CD4-positive, alpha-beta T cell treated with Interleukin-4 for 1 hour (primary cell): ENCODE measurements at regions not wholly inside any gene's neighbourhood (a gene's known extent, or its start where the extent isn't known, plus 50 kb on each side); places are given as distances from the start of the nearest gene placed in this dataset.

Experiments used
- DNase-seq, 2 donors: peaks; one replicate each; pipeline ENCODE4 v3.0.0-alpha.2; 2020 to 2022

DNA sequence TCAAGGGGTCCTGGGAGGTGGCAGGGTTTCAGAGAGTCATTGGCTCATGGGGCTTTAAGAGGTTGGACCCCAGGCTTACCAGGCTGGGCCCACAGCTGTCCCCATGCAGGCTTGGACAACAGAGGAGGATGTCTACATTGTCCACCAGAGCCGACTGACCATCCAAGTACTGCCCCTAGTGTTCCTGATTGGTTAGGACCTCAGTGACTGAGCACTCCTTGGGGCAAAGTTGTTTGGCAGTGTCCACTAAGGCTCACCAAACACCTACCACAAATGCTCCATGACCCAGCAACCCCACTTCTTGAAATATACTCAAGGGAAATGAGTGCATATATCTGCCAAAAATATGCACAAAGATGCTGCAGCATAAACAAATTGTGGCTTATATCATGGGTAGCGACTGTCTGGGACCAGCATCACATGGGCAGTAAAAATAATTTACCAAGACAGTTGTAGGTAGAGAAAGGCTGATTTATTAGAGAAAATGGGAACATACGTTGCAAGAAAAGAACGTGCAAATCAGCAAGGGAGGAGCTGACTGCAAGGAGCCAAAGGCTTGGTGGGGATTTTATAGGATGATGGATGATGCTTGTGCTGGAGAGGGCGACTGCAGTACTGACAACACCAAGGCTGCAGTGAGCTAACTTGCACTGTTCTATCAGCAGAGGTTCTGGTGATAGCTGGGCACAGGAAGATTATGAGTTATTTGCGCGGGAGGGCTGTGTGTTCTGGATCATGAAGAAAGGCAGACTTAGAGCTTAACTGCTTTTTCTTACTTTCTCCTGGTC is 265.2 kb downstream of the GADD45G start:
- no peak for DNase-seq

DNA sequence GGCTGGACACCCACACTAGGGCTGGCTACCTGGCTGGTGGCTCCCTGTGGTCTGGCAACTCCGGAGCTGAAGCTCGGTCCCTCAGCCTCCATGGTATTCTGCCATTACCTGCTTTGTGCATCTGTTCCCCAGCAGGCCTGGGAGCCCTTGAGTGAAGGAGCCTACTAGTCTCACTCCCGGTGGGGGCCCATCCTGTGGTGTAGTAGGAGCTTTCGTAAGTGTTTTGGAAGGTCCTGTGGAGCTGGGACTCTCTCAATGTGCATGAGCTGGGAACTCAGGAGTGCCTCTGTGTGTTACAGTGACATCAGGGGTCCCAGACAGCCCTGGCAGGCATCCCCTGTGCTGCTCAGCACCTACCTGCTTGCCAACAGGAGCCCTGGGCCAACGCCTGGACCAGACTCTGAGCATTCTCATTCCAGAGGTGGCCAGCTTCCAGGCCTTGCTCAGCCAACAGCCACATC is 267.1 kb downstream of the GADD45G start:
- no peak for DNase-seq

DNA sequence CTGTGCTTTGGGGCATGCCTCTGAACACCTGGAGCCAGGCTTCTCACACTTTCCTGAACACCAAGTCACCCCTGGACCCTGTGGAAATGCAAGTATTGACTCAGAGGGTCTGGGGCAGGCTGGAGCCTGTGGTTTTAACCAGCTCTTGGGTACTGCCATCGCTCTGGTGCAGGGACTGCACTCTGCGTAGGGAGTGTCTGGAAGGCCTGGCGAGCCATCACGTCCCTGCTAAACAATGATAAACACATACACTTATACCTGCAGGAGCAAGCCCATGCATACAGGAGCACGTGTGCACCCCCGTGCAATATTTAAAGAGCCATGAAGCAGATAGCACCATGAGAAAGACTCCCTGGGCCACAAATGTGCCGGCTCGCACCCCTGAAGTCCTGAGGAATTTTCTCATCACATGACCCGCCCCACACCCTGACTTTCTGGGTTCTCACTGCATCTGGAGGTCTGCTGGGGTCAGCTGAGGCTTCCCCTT is 267.7 kb downstream of the GADD45G start:
- no peak for DNase-seq

DNA sequence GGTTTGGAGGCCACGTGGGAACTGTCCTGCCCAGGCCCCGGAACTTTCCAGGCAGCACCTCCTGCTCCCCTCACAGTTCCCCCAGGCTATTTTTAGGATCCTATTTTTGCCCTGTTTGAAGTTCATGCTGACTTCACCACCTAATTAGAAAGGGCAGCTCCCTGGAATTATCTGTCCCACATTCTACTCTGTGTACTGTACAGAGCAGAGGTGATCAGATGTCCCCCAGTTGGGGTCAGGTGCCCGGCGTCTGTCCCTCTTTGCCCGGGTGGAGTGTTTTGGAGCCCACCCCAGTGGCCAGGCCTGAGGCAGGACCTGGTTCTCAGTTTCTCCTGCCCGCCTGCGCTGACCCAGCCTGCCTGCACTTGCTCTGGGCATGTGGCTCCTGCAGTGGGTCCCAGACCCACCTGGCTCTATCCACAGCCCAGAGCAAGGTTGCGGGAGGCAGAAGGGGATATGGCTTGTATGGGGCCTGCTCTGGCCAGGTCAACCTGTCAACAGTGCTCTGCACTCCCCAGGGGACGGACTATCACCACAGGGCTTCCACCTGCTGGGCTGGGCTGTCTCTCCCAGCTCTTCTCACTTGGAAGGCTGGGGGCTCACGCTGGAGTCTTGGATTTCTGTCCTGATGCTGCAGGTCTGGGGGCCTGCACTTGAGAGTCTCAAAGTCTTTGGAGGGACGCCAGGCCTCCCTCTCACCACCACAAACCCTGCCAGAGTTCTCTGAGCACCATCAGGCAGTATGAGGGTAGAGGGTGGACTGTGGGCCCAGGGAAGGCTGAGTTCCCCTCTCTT is 268.3 kb downstream of the GADD45G start:
- DNase-seq = no peak

GRCh38 chr9:89873801-89874200 is 269.0 kb downstream of the GADD45G start:
- DNase-seq = no peak

DNA sequence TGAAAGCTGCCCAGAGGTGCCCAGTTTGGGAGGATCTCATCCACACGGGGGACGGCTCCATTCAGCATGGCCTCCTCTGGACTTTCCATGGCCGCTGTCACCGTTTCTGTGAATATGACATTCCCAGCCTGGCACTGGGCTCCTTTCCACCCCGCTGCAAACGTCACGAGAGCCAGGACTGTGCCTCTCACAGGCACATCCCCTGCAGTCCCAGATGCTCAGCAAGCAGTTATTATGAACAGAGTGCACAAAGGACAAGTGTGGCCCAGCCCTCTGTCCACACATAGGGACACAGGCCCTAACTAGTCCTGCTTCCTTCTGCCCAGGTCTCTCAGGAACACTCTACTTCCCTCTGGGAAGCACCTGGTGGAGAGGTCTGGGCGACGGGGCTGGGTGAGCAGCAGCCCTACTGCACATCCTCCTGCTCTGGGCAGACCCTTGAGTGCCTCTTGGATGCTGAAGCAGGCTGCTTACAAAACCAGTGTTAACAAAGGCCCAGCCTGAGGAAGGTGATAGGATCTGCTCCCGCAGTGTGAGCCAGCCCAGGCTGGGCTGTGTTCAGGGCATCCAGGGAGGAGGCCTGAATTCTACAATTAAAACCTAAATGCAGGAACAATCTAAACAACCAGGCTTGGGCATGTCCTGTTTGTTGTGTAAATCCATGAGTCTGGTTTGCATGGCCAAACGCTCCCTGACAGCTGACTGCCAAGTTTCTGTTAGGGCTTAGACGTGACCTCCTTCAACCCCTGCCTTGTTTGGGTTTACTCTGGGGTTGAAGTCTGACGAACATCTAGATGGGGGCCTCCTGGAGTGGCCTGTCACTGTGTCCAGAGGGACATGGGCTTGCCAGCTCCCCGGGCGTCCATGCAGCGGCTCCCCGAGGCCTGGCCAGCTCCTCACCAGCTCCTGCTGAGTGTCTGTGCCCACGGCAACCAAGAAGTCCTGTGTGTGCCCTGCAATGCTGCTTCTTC is 269.8 kb downstream of the GADD45G start:
- DNase-seq = no peak

- no peak for DNase-seq
Observed at GRCh38 chr9:89877051-89878002, 272.5 kb downstream of the GADD45G start.

DNA sequence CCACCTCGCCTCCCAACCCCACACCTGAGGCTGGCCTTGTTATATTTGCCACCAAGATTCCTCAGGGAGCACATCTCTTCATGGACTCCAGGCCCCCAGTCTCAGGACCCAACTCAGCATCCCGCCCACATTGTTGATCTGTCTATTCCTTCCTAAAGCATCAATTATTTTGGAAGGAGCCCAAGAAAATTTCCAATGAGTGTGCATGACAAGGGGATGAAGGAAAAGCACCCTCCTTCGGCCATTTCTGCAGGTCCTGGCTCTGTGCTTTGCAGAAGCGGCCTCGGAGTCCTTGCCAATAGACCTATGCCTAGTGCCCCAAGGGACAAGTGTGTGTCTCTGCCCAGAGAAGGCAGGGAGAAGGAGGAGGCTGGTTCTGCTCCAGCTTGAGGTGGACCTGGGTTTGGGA is 273.2 kb downstream of the GADD45G start:
- no peak for DNase-seq

DNA sequence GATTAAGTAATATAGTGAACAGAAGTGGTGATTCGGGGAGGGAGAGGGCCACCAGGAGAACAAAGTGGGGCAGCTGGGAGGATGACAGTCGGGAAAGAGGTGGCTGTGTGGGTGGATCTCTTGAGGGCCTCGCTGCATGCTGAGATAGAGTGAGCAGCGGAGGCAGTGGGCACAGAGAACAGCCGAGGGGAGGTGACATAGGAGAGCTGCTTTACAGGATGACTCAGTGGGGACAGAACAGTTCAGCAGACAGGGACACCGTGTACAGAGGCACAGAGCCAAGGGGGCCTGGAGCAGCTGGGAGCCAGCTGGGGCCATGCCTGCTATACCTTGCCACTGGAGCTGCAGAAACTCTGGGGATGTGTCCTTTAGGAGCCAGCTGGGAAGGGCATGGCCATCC is 273.9 kb downstream of the GADD45G start:
- no peak for DNase-seq

DNA sequence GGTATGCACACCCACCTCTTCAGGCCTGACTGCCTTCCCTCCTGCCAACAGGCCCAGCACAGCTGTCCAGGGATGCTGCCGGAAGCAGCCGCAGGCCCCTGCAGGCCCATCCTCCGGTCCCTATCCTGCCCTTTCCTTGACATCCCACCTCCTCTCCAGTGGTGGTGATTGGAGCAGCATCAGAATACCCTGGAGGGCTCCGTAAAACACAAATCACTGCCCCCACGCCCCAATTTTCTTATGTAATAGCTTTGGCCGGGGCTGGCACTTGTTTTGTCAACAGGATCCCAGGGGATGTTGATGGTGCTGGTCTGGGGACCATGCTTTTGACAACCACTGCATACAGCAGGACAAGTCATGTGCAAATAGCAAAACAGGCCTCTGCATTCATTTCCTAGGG is 274.5 kb downstream of the GADD45G start:
- no peak for DNase-seq

DNA sequence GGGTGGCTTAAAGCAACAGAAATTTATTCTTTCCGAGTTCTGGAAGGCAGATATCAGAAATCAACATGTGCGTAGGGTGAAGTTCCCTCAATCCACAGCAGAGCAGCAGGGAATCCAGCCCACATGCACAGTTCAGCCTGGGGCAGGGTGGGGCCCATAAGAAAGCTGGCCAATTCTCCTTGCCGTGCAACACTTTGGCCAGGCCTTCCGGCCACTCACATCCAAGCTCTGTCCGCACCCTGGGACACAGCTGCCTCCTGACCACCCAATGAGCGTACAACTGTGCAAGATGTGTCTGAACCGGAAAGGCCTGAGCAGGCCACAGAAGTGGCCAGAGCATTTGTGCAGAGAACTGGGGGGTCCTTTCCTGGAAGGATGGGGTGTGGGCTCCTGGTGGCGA is 274.9 kb downstream of the GADD45G start:
- DNase-seq = no peak

GRCh38 chr9:89880161-89880560 is 275.3 kb downstream of the GADD45G start:
- DNase-seq = no peak

DNA sequence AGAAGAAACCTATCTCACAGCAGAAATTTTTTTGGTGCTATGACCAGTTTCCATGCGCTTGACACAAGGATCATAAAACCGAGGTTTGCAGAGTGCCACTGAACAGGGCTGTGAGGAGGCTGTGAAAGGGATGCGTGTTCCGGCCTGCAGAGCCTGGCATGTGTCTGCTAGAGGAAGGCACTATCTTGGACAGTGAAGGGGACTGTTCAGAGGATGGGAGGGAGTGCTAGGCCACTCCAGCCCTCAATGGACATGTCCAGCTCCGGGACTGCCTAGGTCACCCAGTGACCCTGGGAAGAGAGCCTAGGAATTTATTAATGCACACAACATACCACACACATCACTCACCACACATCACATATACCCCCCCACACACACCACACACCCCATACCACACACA is 275.9 kb downstream of the GADD45G start:
- no peak for DNase-seq

- no peak for DNase-seq
Observed at GRCh38 chr9:89881431-89881830, 276.6 kb downstream of the GADD45G start.

DNA sequence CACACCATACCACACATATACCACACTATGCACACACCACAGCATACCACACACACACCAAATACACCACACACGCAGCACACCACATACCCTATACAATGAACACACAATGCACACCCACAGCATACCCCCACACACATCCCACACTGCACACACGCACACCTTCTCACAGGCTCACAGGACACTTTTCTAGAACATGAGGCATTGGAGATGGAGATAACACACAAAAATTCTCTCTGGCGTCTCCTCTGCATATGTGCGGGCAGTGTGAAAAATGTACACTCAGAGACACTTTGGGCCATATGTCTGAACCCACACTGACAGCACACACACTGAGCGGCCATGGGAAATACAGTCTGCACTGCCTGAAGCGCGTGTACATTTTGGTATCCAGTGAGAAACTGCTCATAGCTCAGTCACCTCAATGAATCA is 278.1 kb downstream of the GADD45G start:
- DNase-seq = no peak

- DNase-seq = no peak
Observed at GRCh38 chr9:89883401-89884341, 278.9 kb downstream of the GADD45G start.

- no peak for DNase-seq
Observed at GRCh38 chr9:89884356-89885083, 279.7 kb downstream of the GADD45G start.

DNA sequence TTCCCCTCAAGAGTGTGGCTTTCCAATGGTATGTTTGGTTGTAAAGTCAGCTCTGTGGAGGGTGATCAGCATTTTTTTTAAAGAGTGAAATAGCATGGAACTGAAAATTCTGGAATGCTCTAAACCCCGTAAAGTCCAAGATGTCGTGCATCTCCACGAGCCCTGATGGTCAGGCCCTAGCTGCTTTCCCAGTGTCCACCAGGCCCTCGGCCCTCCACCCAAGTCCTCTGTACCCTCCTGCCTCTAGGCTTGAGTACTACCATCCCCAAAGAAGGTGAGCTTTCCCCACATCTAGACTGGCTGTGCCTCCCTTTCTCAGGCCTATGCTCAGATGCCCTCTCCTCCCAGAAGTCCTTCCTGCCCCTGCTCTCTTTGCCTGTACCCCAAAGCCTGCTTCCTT is 280.3 kb downstream of the GADD45G start:
- no peak for DNase-seq

- DNase-seq = no peak
Observed at GRCh38 chr9:89886281-89886700, 281.5 kb downstream of the GADD45G start.

DNA sequence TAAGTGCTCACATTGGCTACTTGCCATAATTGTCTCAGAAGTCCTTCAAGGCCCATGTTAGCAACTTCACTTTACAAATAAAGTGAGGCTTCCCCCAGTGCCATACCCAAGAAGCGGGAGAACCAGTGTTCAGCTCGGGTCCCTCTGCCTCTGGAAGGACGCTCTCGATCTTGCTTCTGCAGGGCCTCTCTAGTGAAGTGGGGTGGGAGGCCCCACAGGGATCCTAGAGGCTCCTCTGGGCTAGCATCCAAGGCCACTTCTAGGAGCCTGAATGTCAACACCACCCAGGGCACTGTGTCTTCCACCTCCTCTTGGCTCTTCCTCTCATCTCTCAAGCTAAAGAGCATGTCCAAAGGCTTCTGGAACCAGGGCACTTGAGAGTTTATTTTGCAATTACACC is 282.5 kb downstream of the GADD45G start:
- no peak for DNase-seq
